Loucy (cell line): ENCODE measurements at regions not wholly inside any gene's neighbourhood (a gene's known extent, or its start where the extent isn't known, plus 50 kb on each side); places are given as distances from the start of the nearest gene placed in this dataset.

Experiments used
- H2AFZ ChIP-seq: fragments of 200-600 bp; sonication (generic); 2 replicates; pipeline ENCODE4 v1.6.0; 2016; ENCODE audit warnings: antibody characterized with exemption, mild to moderate bottlenecking, low read length, moderate library complexity
- H3F3A ChIP-seq: fragments of 200-600 bp; 2 replicates; pipeline ENCODE4 v1.6.0; 2016; ENCODE audit warnings: antibody characterized with exemption, low read depth, mild to moderate bottlenecking
- H3K27me3 ChIP-seq: fragments of 200-600 bp; sonication (generic); 2 replicates; pipeline ENCODE4 v1.6.1; 2014; ENCODE audit warnings: low read length, mild to moderate bottlenecking; ENCODE audit not compliant: insufficient read depth, poor library complexity, severe bottlenecking
- H3K36me3 ChIP-seq: fragments of 200-600 bp; sonication (generic); 2 replicates; pipeline ENCODE4 v1.6.1; 2016; ENCODE audit warnings: low read length; ENCODE audit not compliant: insufficient read depth
- H3K4me1 ChIP-seq: fragments of 200-600 bp; sonication (generic); 2 replicates; pipeline ENCODE4 v1.5.1; 2014; ENCODE audit warnings: low read length, mild to moderate bottlenecking; ENCODE audit not compliant: insufficient read depth, poor library complexity, severe bottlenecking
- H3K4me2 ChIP-seq: fragments of 200-600 bp; sonication (generic); 2 replicates; pipeline ENCODE4 v1.6.0; 2014; ENCODE audit warnings: antibody characterized with exemption, low read length, low read depth, mild to moderate bottlenecking; ENCODE audit not compliant: poor library complexity, severe bottlenecking
- H3K4me3 ChIP-seq: fragments of 200-600 bp; sonication (generic); 2 replicates; pipeline ENCODE4 v1.5.1; 2014; ENCODE audit warnings: low read length, mild to moderate bottlenecking, mixed read lengths; ENCODE audit not compliant: poor library complexity, severe bottlenecking
- H3K79me2 ChIP-seq: fragments of 200-600 bp; sonication (generic); 2 replicates; pipeline ENCODE4 v1.6.1; 2014; ENCODE audit warnings: low read length; ENCODE audit not compliant: insufficient read depth
- H3K9ac ChIP-seq: fragments of 200-600 bp; sonication (generic); 2 replicates; pipeline ENCODE4 v1.6.0; 2014; ENCODE audit warnings: mild to moderate bottlenecking, low read depth, low read length, moderate library complexity; ENCODE audit not compliant: poor library complexity, severe bottlenecking
- H3K9me2 ChIP-seq: fragments of 200-600 bp; sonication (generic); replicated peaks from 2 replicates; pipeline ENCODE4 v1.6.1; 2016; ENCODE audit warnings: low read depth, low read length, mixed read lengths
- H3K9me3 ChIP-seq: fragments of 200-600 bp; sonication (generic); 2 replicates; pipeline ENCODE4 v1.6.1; 2014; ENCODE audit warnings: mild to moderate bottlenecking, antibody characterized with exemption, low read length, low read depth; ENCODE audit not compliant: insufficient read depth
- H4K20me1 ChIP-seq: fragments of 200-600 bp; sonication (generic); 2 replicates; pipeline ENCODE4 v1.6.0; 2014; ENCODE audit warnings: antibody characterized with exemption, low read length, mild to moderate bottlenecking; ENCODE audit not compliant: insufficient read depth, poor library complexity, severe bottlenecking
- EZH2phosphoT487 ChIP-seq: fragments of 200-600 bp; IDR thresholded peaks from 2 replicates; pipeline ENCODE4 v1.6.1; 2018; ENCODE audit warnings: antibody characterized with exemption, mild to moderate bottlenecking, moderate library complexity, borderline replicate concordance
- TF ChIP-seq, protein P1 (sequence below): fragments of 200-600 bp; sonication (generic); conservative IDR thresholded peaks from 2 replicates; pipeline ENCODE4 v1.5.1; 2014; ENCODE audit warnings: mild to moderate bottlenecking, antibody characterized with exemption, low read length

DNA sequence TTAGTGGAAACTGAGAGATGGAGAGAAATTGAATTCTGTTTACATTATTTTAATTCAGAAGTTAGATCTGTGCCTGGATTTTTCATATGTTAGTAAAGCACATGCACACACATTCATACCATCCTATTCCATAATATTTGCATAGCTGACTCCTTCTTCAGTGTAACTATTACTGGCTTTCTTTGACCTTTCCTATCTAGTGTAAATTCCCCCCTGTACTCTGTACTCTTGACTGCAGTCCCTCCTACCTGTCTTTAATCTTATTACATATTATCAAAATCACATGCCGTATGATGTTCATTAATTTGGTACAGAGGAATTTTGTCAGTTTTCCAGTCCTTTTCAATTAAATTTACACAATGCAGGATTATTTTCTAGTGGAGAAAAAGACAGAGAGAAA, 417.0 kb upstream of the SOX5 start:
- H4K20me1 ChIP-seq: no peaks in the 10 kb centered on the region
- H3K36me3 ChIP-seq: no peaks in the 10 kb centered on the region
- peaks cover 41% of the 10 kb centered on the region for H3K4me1 ChIP-seq
- H3K9me3 ChIP-seq: no peaks in the 10 kb centered on the region
- no peaks in the 10 kb centered on the region for H3K9me2 ChIP-seq
- H3K4me2 ChIP-seq: peak overlapping the region; percentile 28
- TF ChIP-seq, protein P1, sequence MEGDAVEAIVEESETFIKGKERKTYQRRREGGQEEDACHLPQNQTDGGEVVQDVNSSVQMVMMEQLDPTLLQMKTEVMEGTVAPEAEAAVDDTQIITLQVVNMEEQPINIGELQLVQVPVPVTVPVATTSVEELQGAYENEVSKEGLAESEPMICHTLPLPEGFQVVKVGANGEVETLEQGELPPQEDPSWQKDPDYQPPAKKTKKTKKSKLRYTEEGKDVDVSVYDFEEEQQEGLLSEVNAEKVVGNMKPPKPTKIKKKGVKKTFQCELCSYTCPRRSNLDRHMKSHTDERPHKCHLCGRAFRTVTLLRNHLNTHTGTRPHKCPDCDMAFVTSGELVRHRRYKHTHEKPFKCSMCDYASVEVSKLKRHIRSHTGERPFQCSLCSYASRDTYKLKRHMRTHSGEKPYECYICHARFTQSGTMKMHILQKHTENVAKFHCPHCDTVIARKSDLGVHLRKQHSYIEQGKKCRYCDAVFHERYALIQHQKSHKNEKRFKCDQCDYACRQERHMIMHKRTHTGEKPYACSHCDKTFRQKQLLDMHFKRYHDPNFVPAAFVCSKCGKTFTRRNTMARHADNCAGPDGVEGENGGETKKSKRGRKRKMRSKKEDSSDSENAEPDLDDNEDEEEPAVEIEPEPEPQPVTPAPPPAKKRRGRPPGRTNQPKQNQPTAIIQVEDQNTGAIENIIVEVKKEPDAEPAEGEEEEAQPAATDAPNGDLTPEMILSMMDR: no peak
- H3F3A ChIP-seq: no peaks in the 10 kb centered on the region
- H3K9ac ChIP-seq: no peak overlapping the region
- H3K79me2 ChIP-seq: no peaks in the 10 kb centered on the region
- H3K27me3 ChIP-seq: no peaks in the 10 kb centered on the region
- no peak overlapping the region for H2AFZ ChIP-seq
- H3K4me3 ChIP-seq: no peak overlapping the region

DNA sequence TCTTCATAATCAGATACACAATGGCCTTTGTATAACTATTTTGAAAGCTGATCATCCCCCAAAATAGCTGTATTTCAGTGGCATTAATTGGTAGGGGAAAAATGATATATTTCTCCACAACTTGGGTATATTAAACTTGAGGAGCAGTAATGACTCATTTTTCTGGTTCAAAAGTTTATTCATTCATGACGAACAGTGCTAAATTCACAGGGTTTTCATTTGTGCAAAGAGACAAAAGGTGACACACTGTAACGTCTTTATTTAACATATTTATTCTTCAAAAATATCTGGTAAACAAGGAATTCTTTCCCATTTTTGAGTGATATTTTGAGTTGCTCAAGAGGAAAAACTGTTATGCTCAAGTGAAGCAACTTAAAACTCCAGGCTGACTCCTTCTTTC, 415.5 kb upstream of the SOX5 start:
- Histone ChIP-seq H3K9me2 (no peaks in the 10 kb centered on the region), H3K27me3 (no peaks in the 10 kb centered on the region), H4K20me1 (no peaks in the 10 kb centered on the region), H3K79me2 (no peaks in the 10 kb centered on the region), H3F3A (no peaks in the 10 kb centered on the region), H3K4me3 (no peak overlapping the region), H3K9ac (no peak overlapping the region), H3K36me3 (no peaks in the 10 kb centered on the region), H3K4me2 (no peak overlapping the region), H3K4me1 (peaks cover 49% of the 10 kb centered on the region), H2AFZ (no peak overlapping the region), H3K9me3 (no peaks in the 10 kb centered on the region)
- TF ChIP-seq, protein P1: no peak
- TF ChIP-seq EZH2phosphoT487: no peak

DNA sequence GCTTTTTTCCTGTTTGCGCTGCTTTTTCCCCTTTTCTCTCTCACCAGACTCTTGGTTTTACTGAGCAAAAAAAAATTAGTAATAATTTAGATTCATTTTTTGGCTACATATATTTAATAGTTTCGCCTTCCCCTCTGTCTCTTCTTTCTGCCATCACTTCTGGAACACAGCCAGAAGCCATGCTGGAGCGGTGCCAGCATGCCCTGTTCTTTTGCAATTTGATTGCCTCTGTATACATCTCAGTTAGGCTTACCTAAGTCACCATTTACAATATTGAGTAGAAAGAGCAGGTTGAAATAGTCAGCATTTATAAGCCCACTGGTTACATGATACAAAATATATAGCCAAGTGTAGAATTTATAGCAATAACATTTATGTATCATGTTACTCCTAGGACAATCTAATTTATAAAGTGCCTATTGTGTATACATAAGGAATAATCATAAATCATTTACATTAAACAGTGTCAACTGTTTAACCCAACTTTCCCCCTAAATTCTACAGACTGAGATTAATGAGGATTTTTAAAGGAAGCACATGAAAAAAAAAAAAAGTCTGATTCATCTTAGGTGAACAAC, 413.8 kb upstream of the SOX5 start:
- Histone ChIP-seq H3K4me3 (no peak overlapping the region), H3K9me2 (no peaks in the 10 kb centered on the region), H3K9ac (no peak overlapping the region), H3K9me3 (no peaks in the 10 kb centered on the region), H2AFZ (no peak overlapping the region), H3K79me2 (no peaks in the 10 kb centered on the region), H3K4me1 (peaks cover 52% of the 10 kb centered on the region), H3K36me3 (no peaks in the 10 kb centered on the region), H3F3A (no peaks in the 10 kb centered on the region), H3K4me2 (peak overlapping the region; percentile 23), H4K20me1 (no peaks in the 10 kb centered on the region), H3K27me3 (no peaks in the 10 kb centered on the region)
- no peak for TF ChIP-seq EZH2phosphoT487
- TF ChIP-seq, protein P1: no peak
